Mammary epithelial cell (primary cell): ENCODE measurements at regions not wholly inside any gene's neighbourhood (a gene's known extent, or its start where the extent isn't known, plus 50 kb on each side); places are given as distances from the start of the nearest gene placed in this dataset.

Experiments
- EZH2 ChIP-seq: IDR thresholded peaks from 2 replicates; pipeline ENCODE4 v1.6.1; 2012; ENCODE audit warnings: low read length, inconsistent platforms, borderline replicate concordance
- TF ChIP-seq, protein P1 (sequence below), 2 donors: IDR thresholded peaks in 1 of 2; conservative IDR thresholded peaks in 1 of 2; 2 replicates each; pipeline ENCODE4 v1.5.1; 2011 to 2012; ENCODE audit warnings: inconsistent platforms in 2 of 2, low read length in 2 of 2, mild to moderate bottlenecking in 2 of 2, control low read depth in 1 of 2, low read depth in 1 of 2; ENCODE audit not compliant: insufficient read depth in 1 of 2; ENCODE audit errors: extremely low read depth in 1 of 2

DNA sequence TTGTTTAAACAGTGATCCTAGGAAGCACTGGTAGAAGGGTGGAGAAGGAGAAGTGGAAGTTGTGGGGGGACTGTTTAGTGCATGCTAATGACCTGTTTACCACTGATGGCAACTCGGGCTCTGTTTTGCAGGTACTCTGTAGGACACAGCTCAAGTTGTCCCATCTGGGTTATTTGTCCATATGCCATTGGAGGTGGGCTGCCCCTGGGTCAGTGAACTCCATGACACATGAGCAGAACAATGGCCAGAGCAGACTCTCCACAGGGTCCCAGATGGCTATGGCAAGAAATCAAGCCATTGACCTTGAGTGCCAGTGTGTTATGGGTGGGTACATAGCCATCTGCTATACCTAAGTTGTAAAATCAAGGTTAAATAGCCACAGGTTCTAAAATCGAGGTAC lies 175.9 kb downstream of the GAS1 start:
- TF ChIP-seq, protein P1, sequence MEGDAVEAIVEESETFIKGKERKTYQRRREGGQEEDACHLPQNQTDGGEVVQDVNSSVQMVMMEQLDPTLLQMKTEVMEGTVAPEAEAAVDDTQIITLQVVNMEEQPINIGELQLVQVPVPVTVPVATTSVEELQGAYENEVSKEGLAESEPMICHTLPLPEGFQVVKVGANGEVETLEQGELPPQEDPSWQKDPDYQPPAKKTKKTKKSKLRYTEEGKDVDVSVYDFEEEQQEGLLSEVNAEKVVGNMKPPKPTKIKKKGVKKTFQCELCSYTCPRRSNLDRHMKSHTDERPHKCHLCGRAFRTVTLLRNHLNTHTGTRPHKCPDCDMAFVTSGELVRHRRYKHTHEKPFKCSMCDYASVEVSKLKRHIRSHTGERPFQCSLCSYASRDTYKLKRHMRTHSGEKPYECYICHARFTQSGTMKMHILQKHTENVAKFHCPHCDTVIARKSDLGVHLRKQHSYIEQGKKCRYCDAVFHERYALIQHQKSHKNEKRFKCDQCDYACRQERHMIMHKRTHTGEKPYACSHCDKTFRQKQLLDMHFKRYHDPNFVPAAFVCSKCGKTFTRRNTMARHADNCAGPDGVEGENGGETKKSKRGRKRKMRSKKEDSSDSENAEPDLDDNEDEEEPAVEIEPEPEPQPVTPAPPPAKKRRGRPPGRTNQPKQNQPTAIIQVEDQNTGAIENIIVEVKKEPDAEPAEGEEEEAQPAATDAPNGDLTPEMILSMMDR (conservative IDR thresholded peaks at IDR 0.05 in 1 of 2, IDR thresholded peaks at IDR 0.05 in 1 of 2; ENCODE audit: extremely low read depth in 1 of 2, insufficient read depth in 1 of 2, low read depth in 1 of 2, low read length in 2 of 2): no peak
- no peak for TF ChIP-seq EZH2
